GM18511 (cell line): ENCODE measurements at regions not wholly inside any gene's neighbourhood (a gene's known extent, or its start where the extent isn't known, plus 50 kb on each side); places are given as distances from the start of the nearest gene placed in this dataset.

Experiments used
- ATAC-seq: cut with Tn5 transposase; IDR thresholded peaks from one replicate; pipeline ENCODE4 v1.9.1; 2021; ENCODE audit warnings: mild to moderate bottlenecking, moderate library complexity; ENCODE audit not compliant: unreplicated experiment

- no peak for ATAC-seq
Measured at GRCh38 chr10:85193796-85194195, 865.4 kb downstream of the CCSER2 start.

- no peak for ATAC-seq
Measured at GRCh38 chr10:85194706-85195105, 866.3 kb downstream of the CCSER2 start.

GRCh38 chr10:85195596-85195995 lies 867.2 kb downstream of the CCSER2 start:
- ATAC-seq = no peak

DNA sequence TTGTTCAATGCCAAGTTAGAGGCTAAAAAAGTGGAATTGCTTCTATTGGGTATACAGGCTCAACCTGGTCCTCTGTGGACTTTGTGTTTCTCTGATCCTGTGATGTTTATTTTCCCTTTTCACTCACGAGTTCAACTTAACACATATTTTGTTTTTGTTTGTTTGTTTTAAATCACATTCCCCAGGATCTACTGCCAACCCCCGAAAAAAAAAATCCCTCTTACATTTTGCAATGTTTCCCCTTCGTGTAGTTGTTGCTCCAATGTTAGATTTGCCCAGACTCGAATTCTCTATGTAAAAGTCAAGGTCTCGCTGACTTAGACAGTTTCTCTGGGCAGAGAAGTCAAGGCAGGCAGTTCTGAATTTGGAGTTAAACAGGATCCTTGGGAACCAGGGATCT lies 876.4 kb downstream of the CCSER2 start:
- no peak for ATAC-seq

GRCh38 chr10:85212526-85212925 lies 884.1 kb downstream of the CCSER2 start:
- ATAC-seq = no peak

DNA sequence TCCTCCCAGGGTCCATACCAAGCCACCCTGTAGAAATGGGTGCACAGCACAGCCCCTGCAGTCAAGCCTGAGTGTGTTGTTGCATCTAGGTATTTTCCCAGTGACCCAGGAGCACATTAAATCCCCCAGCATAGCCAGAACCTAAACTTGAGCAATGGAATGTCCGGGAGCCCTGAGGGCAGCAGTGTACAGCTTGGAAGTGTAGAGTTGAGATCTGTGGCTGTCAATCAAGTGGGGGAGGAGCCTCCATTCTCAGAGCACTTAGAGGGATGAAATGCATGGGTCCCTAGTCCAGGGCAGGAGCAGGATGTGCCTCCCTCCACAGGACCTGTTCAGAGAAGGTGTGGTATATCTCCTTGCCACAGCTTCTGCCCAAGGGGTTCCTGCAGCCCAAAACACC lies 885.1 kb downstream of the CCSER2 start:
- ATAC-seq = no peak

- ATAC-seq = no peak
Measured at GRCh38 chr10:85222300-85222699, 893.9 kb downstream of the CCSER2 start.

DNA sequence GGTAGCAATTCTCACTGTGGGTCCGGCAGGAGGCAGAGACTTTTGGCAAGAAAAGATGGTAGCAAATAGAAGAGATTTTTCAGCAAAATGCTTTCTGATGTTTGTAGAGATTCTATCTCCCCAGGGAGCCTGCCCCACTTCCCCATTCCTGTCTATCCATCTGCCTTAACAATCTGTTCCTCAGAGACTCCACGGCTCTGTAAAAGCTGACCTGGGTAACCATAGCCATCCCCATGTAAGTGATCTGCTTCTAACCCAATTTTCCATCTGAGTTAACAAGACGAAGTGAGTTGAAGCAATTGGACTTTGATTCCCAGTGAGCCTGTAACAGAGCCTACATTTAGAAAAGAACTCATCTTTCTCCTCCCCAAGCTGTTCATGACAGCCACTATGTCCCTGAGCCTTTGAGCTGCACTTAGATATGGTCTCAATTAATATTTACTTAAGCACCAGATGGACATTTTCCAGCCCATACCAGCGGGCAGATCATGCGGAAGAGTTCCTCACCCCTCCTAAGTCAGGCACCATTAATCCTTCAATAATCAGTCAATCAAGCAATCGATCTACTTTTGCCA lies 896.1 kb downstream of the CCSER2 start:
- ATAC-seq = no peak

GRCh38 chr10:85225311-85225710 lies 896.9 kb downstream of the CCSER2 start:
- ATAC-seq = no peak

GRCh38 chr10:85226596-85226995 lies 898.2 kb downstream of the CCSER2 start:
- no peak for ATAC-seq

GRCh38 chr10:85228726-85229125 lies 900.3 kb downstream of the CCSER2 start:
- no peak for ATAC-seq

- no peak for ATAC-seq
Measured at GRCh38 chr10:85231534-85232270, 903.3 kb downstream of the CCSER2 start.

GRCh38 chr10:85235258-85235657 lies 906.9 kb downstream of the CCSER2 start:
- no peak for ATAC-seq

DNA sequence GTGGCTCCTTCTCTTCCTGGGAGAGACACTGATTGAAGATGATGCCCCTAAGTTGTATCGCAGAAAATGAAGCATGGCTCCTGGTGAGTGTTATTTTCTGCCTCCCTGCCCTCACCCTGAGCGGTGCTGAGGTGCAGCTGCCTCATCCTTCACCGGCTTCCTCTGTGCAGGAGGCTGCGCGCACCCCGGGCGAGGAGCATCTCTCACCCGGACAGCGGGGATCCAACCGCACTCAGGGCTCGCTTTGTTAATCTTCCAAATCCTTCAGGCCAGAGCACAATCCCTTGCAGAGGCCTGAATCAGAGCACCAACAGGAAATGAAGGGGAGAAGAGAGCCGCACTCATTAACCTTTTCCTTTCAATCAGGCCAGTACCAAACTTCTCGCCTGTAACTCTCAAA lies 910.3 kb downstream of the CCSER2 start:
- ATAC-seq = no peak

DNA sequence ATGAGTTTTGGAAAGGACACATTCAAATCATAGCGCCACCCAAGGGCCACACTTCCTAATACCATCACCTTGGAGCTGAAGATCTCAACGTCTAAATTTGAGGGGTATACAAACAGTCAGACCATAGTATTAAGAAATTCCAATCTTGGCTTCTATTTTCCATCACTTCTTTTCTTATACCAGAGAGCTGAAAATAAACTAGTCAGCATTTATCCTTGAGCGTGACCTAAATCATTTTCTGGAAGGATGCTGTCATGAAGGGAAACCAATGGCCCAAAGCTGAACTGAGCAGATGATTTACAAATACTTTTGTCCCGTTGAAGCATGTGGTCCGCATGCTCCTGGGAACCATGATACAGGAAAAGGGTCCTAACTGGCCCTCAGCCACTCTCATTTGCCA lies 921.9 kb downstream of the CCSER2 start:
- ATAC-seq = no peak

DNA sequence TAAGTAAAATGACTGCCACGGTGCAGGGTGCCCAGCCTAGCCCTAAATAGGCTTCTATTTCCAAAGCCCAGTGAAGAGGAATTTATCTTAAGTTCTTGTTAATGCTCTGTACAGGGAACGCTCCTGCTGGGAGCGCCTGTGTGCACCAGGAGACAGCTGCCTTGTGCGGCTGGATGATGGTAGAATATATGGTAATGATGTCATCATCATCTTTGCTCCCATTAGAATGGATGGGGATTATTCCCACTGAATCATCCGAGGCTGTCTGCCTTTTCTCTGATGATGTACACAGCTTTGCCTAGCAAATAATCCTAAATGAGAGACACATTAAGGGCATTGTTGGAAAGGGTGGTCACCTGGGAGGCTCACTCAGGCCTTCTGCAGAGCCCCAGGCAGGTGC lies 928.1 kb downstream of the CCSER2 start:
- ATAC-seq = no peak

- ATAC-seq = no peak
Measured at GRCh38 chr10:85259908-85260307, 931.5 kb downstream of the CCSER2 start.

DNA sequence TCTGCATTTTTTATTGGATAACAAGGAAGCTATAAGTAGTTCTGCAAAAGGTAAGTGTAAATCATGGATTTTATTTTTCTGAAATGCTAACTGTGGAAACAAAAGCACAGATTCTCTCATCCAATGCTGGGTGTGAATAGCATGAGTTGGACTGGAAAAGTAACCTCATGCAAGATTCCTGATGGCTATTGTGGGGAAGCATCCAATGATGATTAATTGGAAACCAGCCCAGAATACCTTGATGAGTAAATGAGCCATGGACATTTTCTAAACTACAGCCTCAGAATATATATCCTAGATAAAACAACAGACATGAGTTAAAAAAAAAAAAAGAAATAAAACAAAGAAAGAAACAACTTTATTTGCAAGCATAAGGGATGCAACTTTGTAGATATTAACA lies 934.6 kb downstream of the CCSER2 start:
- ATAC-seq = no peak

- ATAC-seq = no peak
Measured at GRCh38 chr10:85265121-85265520, 936.7 kb downstream of the CCSER2 start.

GRCh38 chr10:85266808-85267207 lies 938.4 kb downstream of the CCSER2 start:
- ATAC-seq = no peak

- ATAC-seq = no peak
Measured at GRCh38 chr10:85280014-85280413, 951.6 kb downstream of the CCSER2 start.

- ATAC-seq = no peak
Measured at GRCh38 chr10:85284778-85285770, 956.7 kb downstream of the CCSER2 start.
